HepG2 (cell line): ENCODE measurements at regions not wholly inside any gene's neighbourhood (a gene's known extent, or its start where the extent isn't known, plus 50 kb on each side); places are given as distances from the start of the nearest gene placed in this dataset.
"Not testable (repeated sequence)": the region's sequence is repeated elsewhere in the genome, so short reads cannot be mapped to it uniquely, and the experiment has no call there.

Experiments
- ATAC-seq: fragments of 200-7000 bp; cut with Tn5 transposase; 3 replicates; pipeline ENCODE4 v1.9.1; 2020; ENCODE audit warnings: mild to moderate bottlenecking, moderate library complexity
- BruUV-seq: library from RNA; stranded (reverse); fragments of 400-500 nt; replicated peaks from 2 replicates; lab custom pipeline; 2021; lab: Mats Ljungman, UMichigan
- CTCF ChIA-PET: fragments of 300-600 bp; formaldehyde crosslinking; extraction: SDS; loops from one replicate; lab custom pipeline; 2021; ENCODE audit warnings: low total read pairs, inconsistent platforms, low intra/inter-chr PET ratio; lab: Yijun Ruan, JAX
- POLR2A ChIA-PET: fragments of 350-600 bp; sonication (Branson Sonifier 250); formaldehyde crosslinking; loops from one replicate; lab custom pipeline; 2020; ENCODE audit warnings: antibody characterized with exemption, inconsistent platforms; lab: Yijun Ruan, JAX
- DNase-seq: peaks from one replicate; pipeline ENCODE4 v3.0.0-alpha.2; 2015; ENCODE audit warnings: low spot score
- FAIRE-seq: peaks from 3 replicates; lab custom pipeline; 2011; peaks lifted over from hg19 to GRCh38; lab: Jason Lieb, UNC
- H2AFZ ChIP-seq: one replicate; pipeline ENCODE4 v1.6.1; 2011; ENCODE audit warnings: low read length, inconsistent platforms
- H3K27ac ChIP-seq: fragments of 300-600 bp; 3 replicates; pipeline ENCODE4 v1.8.0; 2011; ENCODE audit warnings: mixed run types, mild to moderate bottlenecking, mixed read lengths, low read length, inconsistent platforms; ENCODE audit not compliant: insufficient read depth; ENCODE audit errors: extremely low read length
- H3K27me3 ChIP-seq, 2 experiments: fragments of 200-600 bp in 1 of 2; 2 replicates in 1 of 2; 3 replicates in 1 of 2; pipeline versions ENCODE4 v1.6.0 to v1.8.0; 2011; ENCODE audit warnings: low read length in 2 of 2, mild to moderate bottlenecking in 2 of 2, moderate library complexity in 2 of 2, inconsistent platforms in 1 of 2; ENCODE audit not compliant: insufficient read depth in 2 of 2, control insufficient read depth in 1 of 2
- H3K36me3 ChIP-seq, 2 experiments: fragments of 200-600 bp in 1 of 2; replicated peaks in 1 of 2; 2 replicates in 1 of 2; 3 replicates in 1 of 2; pipeline versions ENCODE4 v1.5.1 to v1.8.0; 2011; ENCODE audit warnings: low read length in 2 of 2, inconsistent platforms in 1 of 2; ENCODE audit not compliant: insufficient read depth in 2 of 2, control insufficient read depth in 1 of 2
- H3K4me1 ChIP-seq: 2 replicates; pipeline ENCODE4 v1.5.1; 2012; ENCODE audit warnings: low read length, inconsistent platforms; ENCODE audit not compliant: insufficient read depth
- H3K4me2 ChIP-seq: 2 replicates; pipeline ENCODE4 v1.6.0; 2011; ENCODE audit warnings: low read depth, low read length, inconsistent platforms
- H3K4me3 ChIP-seq, 3 experiments: fragments of 200-600 bp in 1 of 3; sonication (generic), shearing (Covaris generic) in 1 of 3; replicated peaks in 1 of 3; 2 replicates each; pipeline ENCODE4 v1.5.1; 2011 to 2016; ENCODE audit warnings: low read length in 3 of 3, inconsistent platforms in 2 of 3, low read depth in 2 of 3, mild to moderate bottlenecking in 2 of 3, control low read depth in 1 of 3, mixed read lengths in 1 of 3; ENCODE audit not compliant: insufficient read depth in 1 of 3
- H3K79me2 ChIP-seq: one replicate; pipeline ENCODE4 v1.6.1; 2011; ENCODE audit warnings: low read length, inconsistent platforms; ENCODE audit not compliant: insufficient read depth
- H3K9ac ChIP-seq: 2 replicates; pipeline ENCODE4 v1.6.0; 2011; ENCODE audit warnings: mild to moderate bottlenecking, low read depth, low read length, inconsistent platforms; ENCODE audit not compliant: insufficient read depth
- H3K9me3 ChIP-seq: 2 replicates; pipeline ENCODE4 v1.5.1; 2012; ENCODE audit warnings: mild to moderate bottlenecking, low read length
- H4K20me1 ChIP-seq: 2 replicates; pipeline ENCODE4 v1.6.0; 2011; ENCODE audit warnings: inconsistent platforms, mild to moderate bottlenecking, low read length, moderate library complexity; ENCODE audit not compliant: insufficient read depth
- WGBS: methylation state at CpG from one replicate; pipeline ENCODE4 v1.1.6; 2017; ENCODE audit warnings: low lambda C conversion rate; 5-methylcytosine and 5-hydroxymethylcytosine counted together
- in situ Hi-C: cut with HindIII; loops from 2 replicates; pipeline ENCODE4 v1.10.0; 2017; ENCODE audit warnings: low pct_unique_long_range_greater_than_20kb; ENCODE audit not compliant: extremely low pct_ligation_motif_present
- intact Hi-C: fragments of 100-400 bp; cut with micrococcal nuclease; formaldehyde crosslinking; loops from one replicate; pipeline ENCODE4 v1.10.0; 2022; ENCODE audit not compliant: unreplicated experiment

GRCh38 chr1:149408404-149408803 is 66.4 kb upstream of the NBPF19 start:
- H3K4me1 ChIP-seq, FAIRE-seq, in situ Hi-C loops, H3K79me2 ChIP-seq, ATAC-seq, H3K4me3 ChIP-seq, POLR2A ChIA-PET, H2AFZ ChIP-seq, H3K9ac ChIP-seq, BruUV-seq, DNase-seq, intact Hi-C loops, H3K4me2 ChIP-seq, H3K9me3 ChIP-seq, H3K36me3 ChIP-seq, H3K27me3 ChIP-seq, CTCF ChIA-PET, H4K20me1 ChIP-seq, H3K27ac ChIP-seq: not testable (repeated sequence)

DNA sequence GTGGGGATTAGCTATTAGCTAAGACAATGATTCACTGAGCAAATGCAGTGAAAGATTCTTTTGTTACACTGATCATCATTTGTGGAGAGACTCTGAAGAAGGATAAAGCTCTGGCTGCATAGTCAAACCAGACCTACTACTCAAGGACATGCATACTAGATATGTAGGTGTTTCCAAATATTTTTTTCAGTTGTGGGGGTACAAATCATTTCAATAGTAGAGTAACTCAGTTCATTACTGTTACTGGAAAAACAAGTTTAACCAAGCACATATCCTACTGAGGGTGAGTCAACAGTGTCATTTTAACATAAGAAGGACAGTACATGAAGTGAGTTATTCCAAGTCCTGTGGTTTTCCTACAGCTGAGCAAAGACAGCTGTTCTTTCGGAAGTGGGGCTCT is 59.5 kb upstream of the NBPF19 start:
- H3K9me3 ChIP-seq, H3K9ac ChIP-seq, H3K4me1 ChIP-seq, H3K36me3 ChIP-seq, H3K4me3 ChIP-seq, H3K27ac ChIP-seq, in situ Hi-C loops, H3K4me2 ChIP-seq, CTCF ChIA-PET, BruUV-seq, FAIRE-seq, H3K79me2 ChIP-seq, POLR2A ChIA-PET, H4K20me1 ChIP-seq, DNase-seq, H3K27me3 ChIP-seq, intact Hi-C loops, ATAC-seq, H2AFZ ChIP-seq: not testable (repeated sequence)
- WGBS: no CpG with 5 or more reads among the region's 1 CpG

- 96% methylated on average over 3 of the region's 3 CpGs for WGBS
- H3K36me3 ChIP-seq, BruUV-seq, H3K9ac ChIP-seq, H4K20me1 ChIP-seq, H3K4me2 ChIP-seq, H3K9me3 ChIP-seq, H3K27ac ChIP-seq, in situ Hi-C loops, FAIRE-seq, intact Hi-C loops, ATAC-seq, H2AFZ ChIP-seq, H3K4me3 ChIP-seq, DNase-seq, H3K27me3 ChIP-seq, CTCF ChIA-PET, H3K79me2 ChIP-seq, H3K4me1 ChIP-seq, POLR2A ChIA-PET: not testable (repeated sequence)
Observed at GRCh38 chr1:149418782-149419181, 56.1 kb upstream of the NBPF19 start.

GRCh38 chr1:149423122-149423521 is 51.7 kb upstream of the NBPF19 start:
- CTCF ChIA-PET, H3K36me3 ChIP-seq, H3K4me2 ChIP-seq, H3K27ac ChIP-seq, H3K27me3 ChIP-seq, FAIRE-seq, DNase-seq, H3K4me1 ChIP-seq, ATAC-seq, H3K9ac ChIP-seq, POLR2A ChIA-PET, H4K20me1 ChIP-seq, H3K4me3 ChIP-seq, H3K9me3 ChIP-seq, BruUV-seq, H3K79me2 ChIP-seq, intact Hi-C loops, H2AFZ ChIP-seq, in situ Hi-C loops: not testable (repeated sequence)
- 90% methylated on average over 5 of the region's 5 CpGs for WGBS
